NT2/D1 (cell line): ENCODE measurements at regions not wholly inside any gene's neighbourhood (a gene's known extent, or its start where the extent isn't known, plus 50 kb on each side); places are given as distances from the start of the nearest gene placed in this dataset.

Source experiments
- SUZ12 ChIP-seq: IDR thresholded peaks from 2 replicates; pipeline ENCODE4 v1.6.1; 2011; ENCODE audit not compliant: insufficient read length, insufficient read depth; ENCODE audit errors: extremely low read depth
- ZNF274 ChIP-seq: IDR thresholded peaks from 2 replicates; pipeline ENCODE4 v1.6.1; 2011; ENCODE audit warnings: mild to moderate bottlenecking, low read depth, low read length

DNA sequence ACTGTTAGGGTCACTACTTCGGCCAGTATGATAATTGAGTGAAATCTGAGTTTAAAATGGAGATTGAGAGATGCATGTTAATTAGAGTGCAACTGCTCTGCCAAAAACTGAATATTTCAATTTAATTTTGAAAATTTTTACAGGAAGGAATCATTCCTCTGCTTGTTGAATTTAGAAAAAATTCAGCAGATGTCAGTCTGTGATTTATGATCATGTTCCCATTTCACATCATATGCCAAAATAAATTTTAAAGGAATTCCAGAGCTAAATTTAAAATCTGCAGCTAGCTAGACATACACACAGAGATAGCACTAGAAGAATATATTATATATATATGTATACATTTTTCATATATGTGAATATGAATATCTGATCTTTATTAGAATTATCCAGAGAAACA, 797.6 kb upstream of the TMEM132C start:
- TF ChIP-seq SUZ12 = no peak
- TF ChIP-seq ZNF274 = no peak
